Activated T-helper 2 cell treated with anti-CD3 and anti-CD28 coated beads, Interferon-gamma antibody, Interleukin-2, Interleukin-4, amounts not matched to agents 10 μg/mL and 5 μg/mL and 100 μg/mL, durations not matched to agents 14 hours and 24 hours and 36 hours (primary cell): ENCODE measurements at regions not wholly inside any gene's neighbourhood (a gene's known extent, or its start where the extent isn't known, plus 50 kb on each side); places are given as distances from the start of the nearest gene placed in this dataset.

Experiments used
- DNase-seq: peaks from one replicate; pipeline ENCODE4 v3.0.0; 2021; ENCODE audit warnings: low spot score
- H3K27ac Mint-ChIP-seq: one replicate; pipeline ENCODE4 v1.8.0; 2021; ENCODE audit warnings: mixed read lengths
- H3K27me3 Mint-ChIP-seq: one replicate; pipeline ENCODE4 v1.8.0; 2021; ENCODE audit warnings: low read depth, mixed read lengths
- H3K36me3 Mint-ChIP-seq: one replicate; pipeline ENCODE4 v1.8.0; 2021; ENCODE audit warnings: low read depth, mixed read lengths
- H3K4me1 Mint-ChIP-seq: one replicate; pipeline ENCODE4 v1.8.0; 2021; ENCODE audit warnings: low read depth, mixed read lengths
- H3K4me3 Mint-ChIP-seq: one replicate; pipeline ENCODE4 v1.8.0; 2021; ENCODE audit warnings: low read depth, mild to moderate bottlenecking, moderate library complexity, mixed read lengths
- H3K9me3 Mint-ChIP-seq: one replicate; pipeline ENCODE4 v1.8.0; 2021; ENCODE audit warnings: mixed read lengths
- intact Hi-C: fragments of 100-400 bp; cut with micrococcal nuclease; formaldehyde crosslinking; loops from one replicate; pipeline ENCODE4 v1.15.1; 2023

- Mint-ChIP-seq H3K4me1 (peaks cover 2% of the 10 kb centered on the region), H3K27me3 (peaks cover 7% of the 10 kb centered on the region), H3K4me3 (no peak overlapping the region), H3K9me3 (no peaks in the 10 kb centered on the region), H3K27ac (no peak overlapping the region), H3K36me3 (no peaks in the 10 kb centered on the region)
- no peak for DNase-seq
- intact Hi-C loops = no loop called here
Measured at GRCh38 chr13:109874484-109875454, 88.4 kb upstream of the IRS2 start.

- DNase-seq = no peak
- no peak overlapping the region for H3K4me3 Mint-ChIP-seq
- no peak overlapping the region for H3K27ac Mint-ChIP-seq
- H3K9me3 Mint-ChIP-seq = no peaks in the 10 kb centered on the region
- no peaks in the 10 kb centered on the region for H3K36me3 Mint-ChIP-seq
- intact Hi-C loops = no loop called here
- H3K27me3 Mint-ChIP-seq = peaks cover 13% of the 10 kb centered on the region
- peaks cover 5% of the 10 kb centered on the region for H3K4me1 Mint-ChIP-seq
Measured at GRCh38 chr13:109873351-109874123, 87.2 kb upstream of the IRS2 start.

- Mint-ChIP-seq H3K4me3 (no peak overlapping the region), H3K9me3 (no peaks in the 10 kb centered on the region), H3K36me3 (no peaks in the 10 kb centered on the region), H3K27me3 (peaks cover 18% of the 10 kb centered on the region), H3K4me1 (peaks cover 5% of the 10 kb centered on the region), H3K27ac (no peak overlapping the region)
- intact Hi-C loops = no loop called here
- DNase-seq = no peak
Measured at GRCh38 chr13:109872864-109873263, 86.5 kb upstream of the IRS2 start.

GRCh38 chr13:109870696-109871370, 84.5 kb upstream of the IRS2 start:
- peaks cover 28% of the 10 kb centered on the region for H3K27me3 Mint-ChIP-seq
- no peak overlapping the region for H3K27ac Mint-ChIP-seq
- H3K4me3 Mint-ChIP-seq = no peak overlapping the region
- intact Hi-C loops = no loop called here
- no peaks in the 10 kb centered on the region for H3K36me3 Mint-ChIP-seq
- H3K4me1 Mint-ChIP-seq = peaks cover 5% of the 10 kb centered on the region
- DNase-seq = no peak
- H3K9me3 Mint-ChIP-seq = no peaks in the 10 kb centered on the region

GRCh38 chr13:109870274-109870673, 83.9 kb upstream of the IRS2 start:
- Mint-ChIP-seq H3K9me3 (no peaks in the 10 kb centered on the region), H3K27me3 (peaks cover 28% of the 10 kb centered on the region), H3K36me3 (no peaks in the 10 kb centered on the region), H3K4me1 (peaks cover 5% of the 10 kb centered on the region), H3K27ac (no peak overlapping the region), H3K4me3 (no peak overlapping the region)
- DNase-seq = no peak
- intact Hi-C loops = no loop called here

GRCh38 chr13:109869312-109870237, 83.2 kb upstream of the IRS2 start:
- Mint-ChIP-seq H3K27me3 (peaks cover 29% of the 10 kb centered on the region), H3K27ac (no peak overlapping the region), H3K36me3 (no peaks in the 10 kb centered on the region), H3K4me3 (peak overlapping the region; percentile 43), H3K4me1 (peaks cover 4% of the 10 kb centered on the region), H3K9me3 (no peaks in the 10 kb centered on the region)
- intact Hi-C loops = no loop called here
- DNase-seq = peak; percentile 11

GRCh38 chr13:109868578-109869311, 82.4 kb upstream of the IRS2 start:
- H3K4me1 Mint-ChIP-seq = peaks cover 3% of the 10 kb centered on the region
- peaks cover 29% of the 10 kb centered on the region for H3K27me3 Mint-ChIP-seq
- H3K9me3 Mint-ChIP-seq = no peaks in the 10 kb centered on the region
- H3K36me3 Mint-ChIP-seq = no peaks in the 10 kb centered on the region
- intact Hi-C loops = no loop called here
- no peak for DNase-seq
- no peak overlapping the region for H3K4me3 Mint-ChIP-seq
- H3K27ac Mint-ChIP-seq = no peak overlapping the region

- intact Hi-C loops = no loop called here
- Mint-ChIP-seq H3K4me3 (no peak overlapping the region), H3K27ac (no peak overlapping the region), H3K27me3 (peaks cover 36% of the 10 kb centered on the region), H3K4me1 (peaks cover 3% of the 10 kb centered on the region), H3K36me3 (no peaks in the 10 kb centered on the region), H3K9me3 (no peaks in the 10 kb centered on the region)
- DNase-seq = no peak
Measured at GRCh38 chr13:109867766-109868165, 81.4 kb upstream of the IRS2 start.

GRCh38 chr13:109862627-109863026, 76.2 kb upstream of the IRS2 start:
- Mint-ChIP-seq H3K27me3 (peaks cover 37% of the 10 kb centered on the region), H3K4me1 (no peaks in the 10 kb centered on the region), H3K9me3 (no peaks in the 10 kb centered on the region)

GRCh38 chr13:109859898-109860297, 73.5 kb upstream of the IRS2 start:
- H3K27me3 Mint-ChIP-seq = peaks cover 35% of the 10 kb centered on the region
- no peak overlapping the region for H3K27ac Mint-ChIP-seq
- intact Hi-C loops = no loop called here
- DNase-seq = no peak
- no peaks in the 10 kb centered on the region for H3K36me3 Mint-ChIP-seq
- H3K9me3 Mint-ChIP-seq = no peaks in the 10 kb centered on the region
- H3K4me1 Mint-ChIP-seq = no peaks in the 10 kb centered on the region
- H3K4me3 Mint-ChIP-seq = no peak overlapping the region

More at GRCh38 chr13:109862627-109863026, 76.2 kb upstream of the IRS2 start:
- intact Hi-C loops = no loop called here
- no peak for DNase-seq
- no peaks in the 10 kb centered on the region for H3K36me3 Mint-ChIP-seq
- no peak overlapping the region for H3K4me3 Mint-ChIP-seq
- no peak overlapping the region for H3K27ac Mint-ChIP-seq

GRCh38 chr13:109859216-109859835, 72.9 kb upstream of the IRS2 start:
- Mint-ChIP-seq H3K4me1 (no peaks in the 10 kb centered on the region), H3K4me3 (no peak overlapping the region), H3K27ac (no peak overlapping the region), H3K9me3 (no peaks in the 10 kb centered on the region), H3K36me3 (no peaks in the 10 kb centered on the region), H3K27me3 (peaks cover 35% of the 10 kb centered on the region)
- intact Hi-C loops = no loop called here
- no peak for DNase-seq
